Panc1 (cell line): ENCODE measurements at regions not wholly inside any gene's neighbourhood (a gene's known extent, or its start where the extent isn't known, plus 50 kb on each side); places are given as distances from the start of the nearest gene placed in this dataset.

Source experiments
- ATAC-seq: fragments of 200-7000 bp; cut with Tn5 transposase; 2 replicates; pipeline ENCODE4 v1.9.1; 2020; ENCODE audit warnings: mild to moderate bottlenecking, moderate library complexity
- BruUV-seq: library from RNA; stranded (reverse); fragments of 400-500 nt; replicated peaks from 2 replicates; lab custom pipeline; 2021; lab: Mats Ljungman, UMichigan
- CTCF ChIA-PET: fragments of 300-600 bp; sonication (Branson Sonifier 250); formaldehyde crosslinking; loops from one replicate; lab custom pipeline; 2022; ENCODE audit warnings: antibody characterized with exemption; lab: Charles Lee
- POLR2A ChIA-PET: fragments of 300-600 bp; sonication (Branson Sonifier 250); formaldehyde crosslinking; loops from one replicate; lab custom pipeline; 2022; ENCODE audit warnings: antibody characterized with exemption; lab: Charles Lee
- DNase-seq: peaks from one replicate; pipeline ENCODE4 v3.0.0-alpha.2; 2010; ENCODE audit warnings: low read depth, low spot score
- H3K27ac ChIP-seq: 2 replicates; pipeline ENCODE4 v1.5.1; 2011; ENCODE audit warnings: mild to moderate bottlenecking, low read length, inconsistent platforms
- H3K27me3 ChIP-seq: fragments of 200-500 bp; sonication (Bioruptor generic); 2 replicates; pipeline ENCODE4 v1.6.0; 2014; ENCODE audit warnings: low read length, inconsistent platforms; ENCODE audit not compliant: control insufficient read depth, insufficient read depth
- H3K36me3 ChIP-seq: fragments of 200-500 bp; sonication (Bioruptor generic); 2 replicates; pipeline ENCODE4 v1.5.1; 2014; ENCODE audit warnings: inconsistent platforms, mild to moderate bottlenecking, low read length, moderate library complexity; ENCODE audit not compliant: control insufficient read depth, insufficient read depth
- H3K4me1 ChIP-seq: 2 replicates; pipeline ENCODE4 v1.5.1; 2011; ENCODE audit warnings: inconsistent platforms, mild to moderate bottlenecking, low read length, moderate library complexity; ENCODE audit not compliant: control insufficient read depth, insufficient read depth
- H3K4me3 ChIP-seq, 2 experiments: 2 replicates each; pipeline ENCODE4 v1.5.1; 2011 to 2012; ENCODE audit warnings: low read depth in 2 of 2, low read length in 2 of 2, mild to moderate bottlenecking in 2 of 2, inconsistent platforms in 1 of 2, moderate library complexity in 1 of 2
- H3K9me3 ChIP-seq: fragments of 200-500 bp; sonication (Bioruptor generic); 2 replicates; pipeline ENCODE4 v1.5.1; 2014; ENCODE audit warnings: low read depth, mild to moderate bottlenecking, inconsistent platforms, low read length, moderate library complexity; ENCODE audit not compliant: control insufficient read depth, insufficient read depth
- CTCF ChIP-seq: fragments of 450-650 bp; IDR thresholded peaks from 2 replicates; pipeline ENCODE4 v1.5.1; 2017; ENCODE audit warnings: mild to moderate bottlenecking
- POLR2AphosphoS5 ChIP-seq: IDR thresholded peaks from 2 replicates; pipeline ENCODE4 v1.6.1; 2012; ENCODE audit warnings: mild to moderate bottlenecking, low read depth, low read length, moderate library complexity
- SIN3A ChIP-seq: IDR thresholded peaks from 2 replicates; pipeline ENCODE4 v1.6.1; 2012; ENCODE audit warnings: low read depth, mild to moderate bottlenecking, low read length, moderate library complexity, borderline replicate concordance; ENCODE audit not compliant: insufficient read depth
- TCF7L2 ChIP-seq: IDR thresholded peaks from 2 replicates; pipeline ENCODE4 v1.6.1; 2011; ENCODE audit warnings: mild to moderate bottlenecking, low read depth, low read length, inconsistent platforms
- in situ Hi-C: cut with HindIII; loops from 2 replicates; pipeline ENCODE4 v1.10.0; 2016; ENCODE audit warnings: low sequenced_read_pairs, low pct_unique_long_range_greater_than_20kb
- intact Hi-C: fragments of 100-400 bp; cut with micrococcal nuclease; formaldehyde crosslinking; loops from one replicate; pipeline ENCODE4 v1.10.0; 2022; ENCODE audit not compliant: unreplicated experiment
- TF ChIP-seq, protein P1 (sequence below), 2 experiments: IDR thresholded peaks; 2 replicates each; pipeline ENCODE4 v1.6.1; 2011 to 2012; ENCODE audit warnings: low read depth in 2 of 2, control low read depth in 1 of 2, low read length in 1 of 2, mild to moderate bottlenecking in 1 of 2, moderate library complexity in 1 of 2; ENCODE audit not compliant: insufficient read depth in 1 of 2

DNA sequence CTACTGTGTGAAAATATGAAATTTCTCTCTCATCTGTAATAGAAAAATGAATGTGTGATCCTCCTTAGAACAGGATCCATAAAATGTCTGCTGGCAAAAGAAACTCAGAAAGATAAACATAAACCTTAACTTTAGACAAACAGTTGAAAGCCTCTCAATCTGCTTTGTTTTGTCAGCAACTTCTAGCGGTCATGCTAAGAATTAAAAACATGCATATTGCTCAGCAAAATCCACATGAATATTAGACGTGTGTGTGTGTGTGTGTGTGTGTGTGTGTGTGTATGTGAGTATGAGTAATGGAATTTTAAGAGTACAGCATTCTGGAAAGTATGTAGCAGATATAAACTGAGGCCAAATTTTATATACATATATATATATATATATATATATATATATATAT lies 1779.2 kb upstream of the MIR17HG start:
- no peaks in the 10 kb centered on the region for H3K9me3 ChIP-seq
- intact Hi-C loops: no loop called here
- DNase-seq (no peak), ATAC-seq (no peak)
- H3K27ac ChIP-seq: no peak overlapping the region
- POLR2A ChIA-PET: no interaction called here
- TF ChIP-seq, protein P1, sequence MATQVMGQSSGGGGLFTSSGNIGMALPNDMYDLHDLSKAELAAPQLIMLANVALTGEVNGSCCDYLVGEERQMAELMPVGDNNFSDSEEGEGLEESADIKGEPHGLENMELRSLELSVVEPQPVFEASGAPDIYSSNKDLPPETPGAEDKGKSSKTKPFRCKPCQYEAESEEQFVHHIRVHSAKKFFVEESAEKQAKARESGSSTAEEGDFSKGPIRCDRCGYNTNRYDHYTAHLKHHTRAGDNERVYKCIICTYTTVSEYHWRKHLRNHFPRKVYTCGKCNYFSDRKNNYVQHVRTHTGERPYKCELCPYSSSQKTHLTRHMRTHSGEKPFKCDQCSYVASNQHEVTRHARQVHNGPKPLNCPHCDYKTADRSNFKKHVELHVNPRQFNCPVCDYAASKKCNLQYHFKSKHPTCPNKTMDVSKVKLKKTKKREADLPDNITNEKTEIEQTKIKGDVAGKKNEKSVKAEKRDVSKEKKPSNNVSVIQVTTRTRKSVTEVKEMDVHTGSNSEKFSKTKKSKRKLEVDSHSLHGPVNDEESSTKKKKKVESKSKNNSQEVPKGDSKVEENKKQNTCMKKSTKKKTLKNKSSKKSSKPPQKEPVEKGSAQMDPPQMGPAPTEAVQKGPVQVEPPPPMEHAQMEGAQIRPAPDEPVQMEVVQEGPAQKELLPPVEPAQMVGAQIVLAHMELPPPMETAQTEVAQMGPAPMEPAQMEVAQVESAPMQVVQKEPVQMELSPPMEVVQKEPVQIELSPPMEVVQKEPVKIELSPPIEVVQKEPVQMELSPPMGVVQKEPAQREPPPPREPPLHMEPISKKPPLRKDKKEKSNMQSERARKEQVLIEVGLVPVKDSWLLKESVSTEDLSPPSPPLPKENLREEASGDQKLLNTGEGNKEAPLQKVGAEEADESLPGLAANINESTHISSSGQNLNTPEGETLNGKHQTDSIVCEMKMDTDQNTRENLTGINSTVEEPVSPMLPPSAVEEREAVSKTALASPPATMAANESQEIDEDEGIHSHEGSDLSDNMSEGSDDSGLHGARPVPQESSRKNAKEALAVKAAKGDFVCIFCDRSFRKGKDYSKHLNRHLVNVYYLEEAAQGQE (IDR thresholded peaks at IDR 0.05; ENCODE audit: insufficient read depth in 1 of 2, low read depth in 2 of 2, low read length in 1 of 2): no peak
- TF ChIP-seq SIN3A: no peak
- no peak for TF ChIP-seq TCF7L2
- TF ChIP-seq POLR2AphosphoS5: no peak
- TF ChIP-seq CTCF: no peak
- no peaks in the 10 kb centered on the region for H3K27me3 ChIP-seq
- H3K4me3 ChIP-seq: no peak overlapping the region
- H3K36me3 ChIP-seq: no peaks in the 10 kb centered on the region
- H3K4me1 ChIP-seq: no peaks in the 10 kb centered on the region
- CTCF ChIA-PET: no interaction called here
- in situ Hi-C loops: no loop called here
- BruUV-seq: no TSS peak

DNA sequence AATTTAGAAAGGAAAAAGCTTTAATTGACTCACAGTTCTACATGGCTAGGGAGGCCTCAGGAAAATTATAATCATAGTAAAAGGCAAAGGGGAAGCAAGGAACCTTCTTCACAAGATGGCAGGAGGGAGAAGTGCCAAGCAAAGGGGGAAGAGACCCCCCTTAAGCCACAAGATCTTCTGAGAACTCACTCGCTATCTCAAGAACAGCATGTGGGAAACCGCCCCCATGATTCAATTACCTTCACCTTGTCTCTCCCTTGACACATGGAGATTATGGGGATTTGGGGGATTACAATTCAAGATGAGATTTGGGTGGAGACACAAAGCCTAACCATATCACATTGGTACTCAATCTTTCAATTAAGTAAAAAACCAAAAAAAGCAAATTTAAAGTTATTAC lies 1778.7 kb upstream of the MIR17HG start:
- H3K9me3 ChIP-seq: no peaks in the 10 kb centered on the region
- TF ChIP-seq, protein P1 (IDR thresholded peaks at IDR 0.05; ENCODE audit: insufficient read depth in 1 of 2, low read depth in 2 of 2, low read length in 1 of 2): no peak
- no peak for TF ChIP-seq POLR2AphosphoS5
- TF ChIP-seq TCF7L2: no peak
- no peak for TF ChIP-seq CTCF
- TF ChIP-seq SIN3A: no peak
- CTCF ChIA-PET: no interaction called here

More for the DNA sequence above, 1778.7 kb upstream of the MIR17HG start:
- DNase-seq (no peak), ATAC-seq (no peak)
- H3K27ac ChIP-seq: no peak overlapping the region
- POLR2A ChIA-PET: no interaction called here
- no peaks in the 10 kb centered on the region for H3K36me3 ChIP-seq
- BruUV-seq: no TSS peak
- in situ Hi-C loops (no loop called here), intact Hi-C loops (no loop called here)
- H3K4me1 ChIP-seq: no peaks in the 10 kb centered on the region
- H3K27me3 ChIP-seq: no peaks in the 10 kb centered on the region
- no peak overlapping the region for H3K4me3 ChIP-seq
